GM12878 (cell line): ENCODE measurements at regions not wholly inside any gene's neighbourhood (a gene's known extent, or its start where the extent isn't known, plus 50 kb on each side); places are given as distances from the start of the nearest gene placed in this dataset.

Source experiments
- ATAC-seq: fragments of 200-7000 bp; cut with Tn5 transposase; 3 replicates; pipeline ENCODE4 v1.9.1; 2020; ENCODE audit warnings: mild to moderate bottlenecking, moderate library complexity
- BruUV-seq: library from RNA; stranded (reverse); fragments of 400-500 nt; replicated peaks from 2 replicates; lab custom pipeline; 2021; lab: Mats Ljungman, UMichigan
- CTCF ChIA-PET: fragments of 300-600 bp; sonication (Branson Sonifier 250); formaldehyde crosslinking; extraction: SDS; loops from one replicate; lab custom pipeline; 2021; ENCODE audit warnings: inconsistent platforms; lab: Yijun Ruan, JAX
- POLR2A ChIA-PET: fragments of 350-600 bp; formaldehyde crosslinking; extraction: SDS; loops from one replicate; lab custom pipeline; 2021; ENCODE audit warnings: inconsistent platforms; lab: Charles Lee
- RAD21 ChIA-PET: fragments of 300-600 bp; sonication (Branson Sonifier 250); formaldehyde crosslinking; loops from one replicate; lab custom pipeline; 2023; ENCODE audit warnings: antibody characterized with exemption; ENCODE audit not compliant: unreplicated experiment; lab: Charles Lee
- SMC1A ChIA-PET: fragments of 300-600 bp; sonication (Branson Sonifier 250); formaldehyde crosslinking; loops from one replicate; lab custom pipeline; 2023; ENCODE audit not compliant: unreplicated experiment, uncharacterized antibody; lab: Charles Lee
- DNase-seq: peaks from one replicate; pipeline ENCODE4 v3.0.0-alpha.2; 2011; ENCODE audit warnings: low read depth, low spot score
- FAIRE-seq: peaks from 3 replicates; lab custom pipeline; 2011; peaks lifted over from hg19 to GRCh38; lab: Jason Lieb, UNC
- H2AFZ ChIP-seq: 2 replicates; pipeline ENCODE4 v1.6.0; 2011; ENCODE audit warnings: low read depth, low read length, control low read depth; ENCODE audit not compliant: control insufficient read depth
- H3K27ac ChIP-seq: 2 replicates; pipeline ENCODE4 v1.5.1; 2011; ENCODE audit warnings: control low read depth; ENCODE audit not compliant: control insufficient read depth, insufficient read depth
- H3K27me3 ChIP-seq, 2 experiments: replicated peaks in 1 of 2; 2 replicates each; pipeline versions ENCODE4 v1.6.0 to v1.6.1; 2011; ENCODE audit warnings: low read length in 1 of 2; ENCODE audit not compliant: control insufficient read depth in 2 of 2, insufficient read depth in 2 of 2
- H3K36me3 ChIP-seq, 2 experiments: 2 replicates each; pipeline ENCODE4 v1.5.1; 2011; ENCODE audit warnings: low read length in 1 of 2; ENCODE audit not compliant: control insufficient read depth in 2 of 2, insufficient read depth in 2 of 2
- H3K4me1 ChIP-seq: 2 replicates; pipeline ENCODE4 v1.6.1; 2011; ENCODE audit warnings: mild to moderate bottlenecking, low read length, moderate library complexity, mixed read lengths; ENCODE audit not compliant: control insufficient read depth, insufficient read depth
- H3K4me2 ChIP-seq: 2 replicates; pipeline ENCODE4 v1.6.0; 2011; ENCODE audit warnings: control low read depth; ENCODE audit not compliant: control insufficient read depth, insufficient read depth
- H3K4me3 ChIP-seq: fragments of 200-600 bp; sonication (generic); 2 replicates; pipeline ENCODE4 v1.5.1; 2016
- H3K79me2 ChIP-seq: 2 replicates; pipeline ENCODE4 v1.6.0; 2011; ENCODE audit warnings: low read length; ENCODE audit not compliant: control insufficient read depth, insufficient read depth
- H3K9ac ChIP-seq: 2 replicates; pipeline ENCODE4 v1.8.0; 2011; ENCODE audit warnings: low read length, control low read depth, mixed read lengths; ENCODE audit not compliant: control insufficient read depth, insufficient read depth
- H3K9me3 ChIP-seq: replicated peaks from 3 replicates; pipeline ENCODE4 v1.5.1; 2011; ENCODE audit warnings: mild to moderate bottlenecking, low read length; ENCODE audit not compliant: control insufficient read depth, insufficient read depth
- H4K20me1 ChIP-seq: 2 replicates; pipeline ENCODE4 v1.6.0; 2011; ENCODE audit not compliant: control insufficient read depth, insufficient read depth
- CEBPB ChIP-seq, 2 experiments: fragments of 150-350 bp in 1 of 2; IDR thresholded peaks; 2 replicates each; pipeline ENCODE4 v1.6.1; 2012 to 2014; ENCODE audit warnings: low read depth in 2 of 2, low read length in 2 of 2, borderline replicate concordance in 1 of 2, inconsistent platforms in 1 of 2
- EGR1 ChIP-seq, 2 experiments: IDR thresholded peaks; 1 replicate in 1 of 2; 2 replicates in 1 of 2; pipeline ENCODE4 v1.6.1; 2011 to 2012; ENCODE audit warnings: low read depth in 2 of 2, low read length in 2 of 2, borderline replicate concordance in 1 of 2, mild to moderate bottlenecking in 1 of 2, moderate library complexity in 1 of 2
- MTA3 ChIP-seq: IDR thresholded peaks from 2 replicates; pipeline ENCODE4 v1.6.1; 2012; ENCODE audit warnings: low read length, inconsistent platforms, borderline replicate concordance
- MXI1 ChIP-seq: fragments of 150-350 bp; IDR thresholded peaks from 2 replicates; pipeline ENCODE4 v1.6.1; 2011; ENCODE audit warnings: low read depth, mild to moderate bottlenecking, inconsistent platforms, low read length, improper control_type of control experiment
- NRF1 ChIP-seq: conservative IDR thresholded peaks from 2 replicates; pipeline ENCODE4 v1.6.1; 2011; ENCODE audit warnings: mild to moderate bottlenecking, low read depth, low read length, improper control_type of control experiment
- PKNOX1 ChIP-seq: fragments of 450-650 bp; IDR thresholded peaks from 2 replicates; pipeline ENCODE4 v1.6.1; 2016; ENCODE audit warnings: mild to moderate bottlenecking
- POLR2AphosphoS5 ChIP-seq: IDR thresholded peaks from 2 replicates; pipeline ENCODE4 v1.6.1; 2011; ENCODE audit warnings: mild to moderate bottlenecking, low read length, inconsistent platforms
- SREBF1 ChIP-seq: IDR thresholded peaks from 2 replicates; pipeline ENCODE4 v1.6.1; 2012; ENCODE audit warnings: mild to moderate bottlenecking, low read length
- TCF12 ChIP-seq: IDR thresholded peaks from 2 replicates; pipeline ENCODE4 v1.6.1; 2011; ENCODE audit warnings: low read depth, mild to moderate bottlenecking, low read length
- TCF7 ChIP-seq: IDR thresholded peaks from 2 replicates; pipeline ENCODE4 v1.6.1; 2014; ENCODE audit warnings: antibody characterized with exemption, borderline replicate concordance
- ZBED1 ChIP-seq: IDR thresholded peaks from 2 replicates; pipeline ENCODE4 v1.6.1; 2016; ENCODE audit warnings: borderline replicate concordance
- ZBTB40 ChIP-seq: fragments of 450-650 bp; IDR thresholded peaks from 2 replicates; pipeline ENCODE4 v1.6.1; 2016; ENCODE audit warnings: mild to moderate bottlenecking, moderate library complexity, borderline replicate concordance
- ZNF384 ChIP-seq: IDR thresholded peaks from 2 replicates; pipeline ENCODE4 v1.6.1; 2012; ENCODE audit warnings: low read depth, mild to moderate bottlenecking, low read length, improper control_type of control experiment, borderline replicate concordance
- WGBS: methylation state at CpG from one replicate; pipeline ENCODE4 v1.1.6; 2016; ENCODE audit warnings: low lambda C conversion rate; ENCODE audit not compliant: insufficient replicate concordance, insufficient coverage; ENCODE audit errors: missing lambda C conversion rate; 5-methylcytosine and 5-hydroxymethylcytosine counted together
- in situ Hi-C: fragments of 300-500 bp; cut with MboI; formaldehyde crosslinking; loops from 9 replicates; pipeline ENCODE4 v1.14.3; 2018; ENCODE audit warnings: mixed read lengths
- intact Hi-C: fragments of 100-400 bp; cut with micrococcal nuclease; formaldehyde crosslinking; loops from one replicate; pipeline ENCODE4 v1.14.2; 2022; ENCODE audit not compliant: unreplicated experiment

GRCh38 chr2:8257502-8257901 lies 424.4 kb upstream of the ID2 start:
- 23% methylated on average over 4 of the region's 4 CpGs for WGBS
- TF ChIP-seq TCF7 = no peak
- no peak for TF ChIP-seq NRF1
- TF ChIP-seq CEBPB (IDR thresholded peaks at IDR 0.05; ENCODE audit: borderline replicate concordance in 1 of 2, low read depth in 2 of 2, low read length in 2 of 2) = no peak
- TF ChIP-seq ZBED1 = no peak
- no peak for TF ChIP-seq ZNF384
- no peak for TF ChIP-seq EGR1 (IDR thresholded peaks at IDR 0.05; ENCODE audit: borderline replicate concordance in 1 of 2, low read depth in 2 of 2, low read length in 2 of 2)
- no peak for TF ChIP-seq TCF12
- TF ChIP-seq MXI1 = no peak
- no peak for TF ChIP-seq POLR2AphosphoS5
- TF ChIP-seq MTA3 = no peak
- TF ChIP-seq PKNOX1 = no peak
- TF ChIP-seq ZBTB40 = no peak
- TF ChIP-seq SREBF1 = no peak
- TF ChIP-seq, all 136 proteins: peak for 0
- Histone ChIP-seq H3K4me3 (no peak overlapping the region), H3K9me3 (no peaks in the 10 kb centered on the region; the same call in 2 of the 3 replicates), H3K9ac (no peak overlapping the region), H3K27me3 (no peaks in the 10 kb centered on the region), H3K27ac (no peak overlapping the region), H3K79me2 (no peaks in the 10 kb centered on the region), H4K20me1 (no peaks in the 10 kb centered on the region), H3K4me2 (no peak overlapping the region), H3K36me3 (no peaks in the 10 kb centered on the region; a peak in 1 of 4 replicates), H2AFZ (no peak overlapping the region), H3K4me1 (peaks cover 10% of the 10 kb centered on the region; the same call in 1 of the 2 replicates)
- intact Hi-C loops = no loop called here
- ChIA-PET CTCF (no interaction called here), RAD21 (interaction anchor here (1.4 kb wide), 1 partner anchor 23 kb away, joined by 3 read pairs; no protein-coding TSS in a partner anchor), SMC1A (interaction anchor here (1.2 to 1.5 kb wide), 3 partner anchors 17 to 208 kb away, joined by 4 read pairs; no protein-coding TSS in a partner anchor), POLR2A (no interaction called here)
- FAIRE-seq = no peak
- BruUV-seq = no TSS peak
- in situ Hi-C loops = no loop called here
- ATAC-seq = no peak
- no peak for DNase-seq
